Transverse colon (tissue), 4 donors: ENCODE measurements at regions not wholly inside any gene's neighbourhood (a gene's known extent, or its start where the extent isn't known, plus 50 kb on each side); places are given as distances from the start of the nearest gene placed in this dataset.

Experiments
- EP300 ChIP-seq: sonication (generic); formaldehyde crosslinking; IDR thresholded peaks from one replicate; pipeline ENCODE4 v1.6.1; 2017; ENCODE audit warnings: antibody characterized with exemption, low read depth
- POLR2A ChIP-seq: fragments of 450-650 bp; IDR thresholded peaks from one replicate; pipeline ENCODE4 v1.6.1; 2016; ENCODE audit warnings: antibody characterized with exemption, mild to moderate bottlenecking, moderate library complexity
- POLR2AphosphoS5 ChIP-seq, 3 donors: sonication (generic); formaldehyde crosslinking; IDR thresholded peaks; one replicate each; pipeline ENCODE4 v1.6.1; 2016; ENCODE audit warnings: antibody characterized with exemption in 3 of 3
- TF ChIP-seq, protein P1 (sequence below), 5 experiments: fragments of 200-600 bp in 3 of 5; fragments of 450-650 bp in 2 of 5; sonication (generic) in 3 of 5; IDR thresholded peaks; 1 replicate in 2 of 5; 2 replicates in 3 of 5; pipeline ENCODE4 v1.5.1; 2016 to 2017; ENCODE audit warnings: antibody characterized with exemption in 5 of 5, inconsistent platforms in 3 of 5, mild to moderate bottlenecking in 2 of 5, moderate library complexity in 1 of 5

DNA sequence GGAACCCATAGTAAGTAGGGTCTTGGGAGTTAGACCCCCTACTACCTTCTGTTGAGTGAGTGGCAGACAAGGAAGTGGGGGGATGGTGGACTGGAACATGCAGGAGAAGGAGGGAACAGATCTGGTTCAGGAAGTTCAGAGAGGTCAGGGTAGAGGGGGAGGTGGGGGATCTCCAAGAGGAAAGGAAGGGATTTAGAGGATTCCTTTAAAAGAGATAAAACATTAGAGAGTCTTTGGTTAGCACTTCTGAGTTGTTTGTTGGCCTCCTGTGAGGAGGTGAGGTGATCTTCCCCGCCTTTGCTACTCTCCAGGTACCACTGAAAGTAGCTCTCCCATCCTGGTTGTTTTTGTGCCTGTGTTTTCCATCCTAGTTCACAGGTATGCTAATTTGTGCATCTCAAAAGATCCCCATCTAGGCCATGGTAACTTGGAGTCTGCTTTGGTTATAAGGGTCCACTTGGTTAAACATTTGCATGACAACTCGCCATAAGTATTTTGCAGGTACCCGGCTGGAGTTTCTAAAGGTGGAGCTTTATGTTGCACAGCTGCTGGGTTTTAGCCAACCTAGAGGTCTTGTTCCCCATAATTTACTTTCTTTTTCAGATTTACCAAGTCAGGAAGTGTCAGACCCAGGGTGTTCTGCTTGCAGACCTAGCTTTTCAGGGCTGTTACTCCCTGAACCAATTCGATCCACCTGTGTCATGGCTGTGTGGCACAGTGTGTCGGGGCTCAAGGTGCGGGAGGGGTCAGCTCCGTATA lies 79.3 kb upstream of the SORL1 start:
- TF ChIP-seq, protein P1, sequence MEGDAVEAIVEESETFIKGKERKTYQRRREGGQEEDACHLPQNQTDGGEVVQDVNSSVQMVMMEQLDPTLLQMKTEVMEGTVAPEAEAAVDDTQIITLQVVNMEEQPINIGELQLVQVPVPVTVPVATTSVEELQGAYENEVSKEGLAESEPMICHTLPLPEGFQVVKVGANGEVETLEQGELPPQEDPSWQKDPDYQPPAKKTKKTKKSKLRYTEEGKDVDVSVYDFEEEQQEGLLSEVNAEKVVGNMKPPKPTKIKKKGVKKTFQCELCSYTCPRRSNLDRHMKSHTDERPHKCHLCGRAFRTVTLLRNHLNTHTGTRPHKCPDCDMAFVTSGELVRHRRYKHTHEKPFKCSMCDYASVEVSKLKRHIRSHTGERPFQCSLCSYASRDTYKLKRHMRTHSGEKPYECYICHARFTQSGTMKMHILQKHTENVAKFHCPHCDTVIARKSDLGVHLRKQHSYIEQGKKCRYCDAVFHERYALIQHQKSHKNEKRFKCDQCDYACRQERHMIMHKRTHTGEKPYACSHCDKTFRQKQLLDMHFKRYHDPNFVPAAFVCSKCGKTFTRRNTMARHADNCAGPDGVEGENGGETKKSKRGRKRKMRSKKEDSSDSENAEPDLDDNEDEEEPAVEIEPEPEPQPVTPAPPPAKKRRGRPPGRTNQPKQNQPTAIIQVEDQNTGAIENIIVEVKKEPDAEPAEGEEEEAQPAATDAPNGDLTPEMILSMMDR (IDR thresholded peaks at IDR 0.05): no peak
- TF ChIP-seq POLR2A: no peak
- no peak for TF ChIP-seq POLR2AphosphoS5 (IDR thresholded peaks at IDR 0.05)
- TF ChIP-seq EP300: no peak
